ENCODE measurements at regions not wholly inside any gene's neighbourhood (a gene's known extent, or its start where the extent isn't known, plus 50 kb on each side); places are given as distances from the start of the nearest gene placed in this dataset.

DNA sequence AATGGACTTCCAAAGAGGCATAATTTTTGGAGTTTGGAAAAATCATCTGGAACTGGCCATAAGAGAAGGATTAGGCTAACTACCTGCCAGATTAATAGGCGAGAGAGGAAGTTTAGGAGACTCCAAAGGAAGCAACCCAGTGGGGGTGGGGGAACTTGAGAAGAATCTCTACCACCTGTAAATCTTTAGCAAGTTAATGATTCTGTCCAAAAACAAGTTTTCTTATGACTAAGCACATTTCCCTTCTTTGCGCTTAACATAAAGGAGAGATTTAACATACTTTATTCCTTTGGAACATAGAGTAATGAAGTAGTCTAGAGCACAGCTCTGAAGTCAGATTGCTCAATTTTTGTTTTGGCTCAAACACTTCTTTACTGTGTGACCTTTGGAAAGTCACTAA lies 58.2 kb upstream of the PAPPA start:
- no peak for DNase-seq
- no peaks in the 10 kb centered on the region for H3F3A ChIP-seq (ENCODE audit: insufficient read depth, low read length)
- H3K4me3 ChIP-seq (ENCODE audit: low read length) = no peak overlapping the region
- no peak overlapping the region for H3K27ac ChIP-seq (ENCODE audit: low read length)
- H3K9me2 ChIP-seq (replicated peaks; ENCODE audit: insufficient read depth, low read length) = no peaks in the 10 kb centered on the region
- no peaks in the 10 kb centered on the region for H3K9me3 ChIP-seq (replicated peaks; ENCODE audit: insufficient read depth, low read length)
- H3K79me2 ChIP-seq (ENCODE audit: low read length) = no peaks in the 10 kb centered on the region
- H3K36me3 ChIP-seq (replicated peaks; ENCODE audit: insufficient read depth, low read length) = no peaks in the 10 kb centered on the region
- no peaks in the 10 kb centered on the region for H3K4me1 ChIP-seq (ENCODE audit: low read length)
- TF ChIP-seq EZH2 (optimal IDR thresholded peaks at IDR 0.05; ENCODE audit: low read depth, low read length) (no peak), CTCF (IDR thresholded peaks at IDR 0.05; ENCODE audit: low read length) (no peak), EZH2phosphoT487 (IDR thresholded peaks at IDR 0.05; ENCODE audit: low read length) (no peak)
- no peaks in the 10 kb centered on the region for H4K20me1 ChIP-seq (ENCODE audit: insufficient read depth, low read length)
- no peaks in the 10 kb centered on the region for H3K27me3 ChIP-seq (replicated peaks; ENCODE audit: insufficient read depth, low read length)
- no peak overlapping the region for H3K4me2 ChIP-seq (ENCODE audit: low read depth, low read length)
- H3K9ac ChIP-seq (ENCODE audit: low read length) = no peak overlapping the region
- H2AFZ ChIP-seq (ENCODE audit: low read length) = no peak overlapping the region

GRCh38 chr9:116096046-116096445 lies 57.5 kb upstream of the PAPPA start:
- TF ChIP-seq EZH2 (optimal IDR thresholded peaks at IDR 0.05; ENCODE audit: low read depth, low read length) (no peak), EZH2phosphoT487 (IDR thresholded peaks at IDR 0.05; ENCODE audit: low read length) (no peak), CTCF (IDR thresholded peaks at IDR 0.05; ENCODE audit: low read length) (no peak)
- no peak overlapping the region for H3K4me3 ChIP-seq (ENCODE audit: low read length)
- H3K9me2 ChIP-seq (replicated peaks; ENCODE audit: insufficient read depth, low read length) = no peaks in the 10 kb centered on the region
- H3K4me1 ChIP-seq (ENCODE audit: low read length) = no peaks in the 10 kb centered on the region
- H3F3A ChIP-seq (ENCODE audit: insufficient read depth, low read length) = no peaks in the 10 kb centered on the region
- no peak overlapping the region for H2AFZ ChIP-seq (ENCODE audit: low read length)
- H3K9me3 ChIP-seq (replicated peaks; ENCODE audit: insufficient read depth, low read length) = no peaks in the 10 kb centered on the region
- no peak overlapping the region for H3K27ac ChIP-seq (ENCODE audit: low read length)
- H3K4me2 ChIP-seq (ENCODE audit: low read depth, low read length) = no peak overlapping the region
- H4K20me1 ChIP-seq (ENCODE audit: insufficient read depth, low read length) = no peaks in the 10 kb centered on the region
- H3K79me2 ChIP-seq (ENCODE audit: low read length) = no peaks in the 10 kb centered on the region
- no peak for DNase-seq
- no peak overlapping the region for H3K9ac ChIP-seq (ENCODE audit: low read length)
- H3K36me3 ChIP-seq (replicated peaks; ENCODE audit: insufficient read depth, low read length) = no peaks in the 10 kb centered on the region
- no peaks in the 10 kb centered on the region for H3K27me3 ChIP-seq (replicated peaks; ENCODE audit: insufficient read depth, low read length)

- no peak overlapping the region for H3K27ac ChIP-seq (ENCODE audit: low read length)
Measured at GRCh38 chr9:116096853-116097252, 56.7 kb upstream of the PAPPA start.

More at GRCh38 chr9:116096853-116097252, 56.7 kb upstream of the PAPPA start:
- Histone ChIP-seq H3K27me3 (replicated peaks; ENCODE audit: insufficient read depth, low read length) (no peaks in the 10 kb centered on the region), H3K79me2 (ENCODE audit: low read length) (no peaks in the 10 kb centered on the region), H3K9ac (ENCODE audit: low read length) (no peak overlapping the region), H3K36me3 (replicated peaks; ENCODE audit: insufficient read depth, low read length) (no peaks in the 10 kb centered on the region), H4K20me1 (ENCODE audit: insufficient read depth, low read length) (no peaks in the 10 kb centered on the region), H3K4me3 (ENCODE audit: low read length) (no peak overlapping the region), H3F3A (ENCODE audit: insufficient read depth, low read length) (no peaks in the 10 kb centered on the region), H3K4me2 (ENCODE audit: low read depth, low read length) (no peak overlapping the region), H3K9me2 (replicated peaks; ENCODE audit: insufficient read depth, low read length) (no peaks in the 10 kb centered on the region), H3K4me1 (ENCODE audit: low read length) (no peaks in the 10 kb centered on the region), H2AFZ (ENCODE audit: low read length) (no peak overlapping the region), H3K9me3 (replicated peaks; ENCODE audit: insufficient read depth, low read length) (no peaks in the 10 kb centered on the region)
- DNase-seq = no peak
- no peak for TF ChIP-seq EZH2 (optimal IDR thresholded peaks at IDR 0.05; ENCODE audit: low read depth, low read length)
- no peak for TF ChIP-seq EZH2phosphoT487 (IDR thresholded peaks at IDR 0.05; ENCODE audit: low read length)
- no peak for TF ChIP-seq CTCF (IDR thresholded peaks at IDR 0.05; ENCODE audit: low read length)
